ENCODE measurements at regions not wholly inside any gene's neighbourhood (a gene's known extent, or its start where the extent isn't known, plus 50 kb on each side); places are given as distances from the start of the nearest gene placed in this dataset.

DNA sequence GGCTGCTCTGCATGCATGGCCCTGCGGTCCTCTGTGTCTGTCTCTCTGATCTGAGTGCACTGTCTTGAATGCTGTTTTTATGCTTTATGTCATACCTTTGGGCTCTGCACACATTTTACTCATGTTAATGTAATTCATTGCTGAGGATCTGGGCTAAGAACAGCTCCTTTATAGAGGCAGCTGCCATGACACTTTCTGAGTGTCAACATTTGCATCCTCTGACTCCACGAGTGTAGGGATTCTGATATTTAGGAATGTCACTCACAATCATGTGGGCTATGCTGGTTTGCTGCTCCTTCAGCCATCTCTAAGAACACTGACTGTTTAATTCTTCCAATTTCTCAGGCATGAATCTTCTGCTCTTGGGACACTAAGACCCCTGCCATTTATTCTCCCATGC, 192.2 kb upstream of the CPEB2 start:
- no peak for ATAC-seq
- DNase-seq, result no peak
- in situ Hi-C loops (cut with MboI; ENCODE audit: low sequenced_read_pairs in 4 of 4), result no loop called here

DNA sequence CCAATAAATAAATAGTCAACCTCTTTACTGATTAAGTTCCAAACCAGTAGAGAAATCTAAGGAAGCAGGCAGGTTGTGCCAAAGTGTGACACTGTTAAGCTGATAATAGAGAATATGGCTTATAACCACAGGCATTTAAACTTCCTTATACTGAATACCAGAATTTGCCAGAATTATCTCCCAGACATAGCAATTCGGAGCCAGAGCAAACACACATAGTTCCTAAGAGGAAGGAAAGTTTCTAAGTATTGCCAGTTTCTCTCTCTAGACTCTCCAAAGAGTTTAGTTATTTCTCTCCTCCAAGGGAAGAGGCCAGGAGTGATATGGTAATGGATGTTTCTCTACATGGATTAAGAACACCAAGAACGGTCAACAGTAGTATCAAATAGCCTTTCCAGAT, 191.7 kb upstream of the CPEB2 start:
- no peaks in the 10 kb centered on the region for H3K9me3 ChIP-seq
- no peak for ATAC-seq
- no peaks in the 10 kb centered on the region for H3K27me3 ChIP-seq
- intact Hi-C loops (cut with DNase I; ENCODE audit: low total_unique reads), result no loop called here
- no peak for DNase-seq
- no peak overlapping the region for H3K4me3 ChIP-seq
- H3K4me1 ChIP-seq, result no peaks in the 10 kb centered on the region
- no peak overlapping the region for H3K27ac ChIP-seq
- H3K36me3 ChIP-seq, result no peaks in the 10 kb centered on the region
- in situ Hi-C loops (cut with MboI; ENCODE audit: low sequenced_read_pairs in 4 of 4), result no loop called here
- TF ChIP-seq, protein P1, sequence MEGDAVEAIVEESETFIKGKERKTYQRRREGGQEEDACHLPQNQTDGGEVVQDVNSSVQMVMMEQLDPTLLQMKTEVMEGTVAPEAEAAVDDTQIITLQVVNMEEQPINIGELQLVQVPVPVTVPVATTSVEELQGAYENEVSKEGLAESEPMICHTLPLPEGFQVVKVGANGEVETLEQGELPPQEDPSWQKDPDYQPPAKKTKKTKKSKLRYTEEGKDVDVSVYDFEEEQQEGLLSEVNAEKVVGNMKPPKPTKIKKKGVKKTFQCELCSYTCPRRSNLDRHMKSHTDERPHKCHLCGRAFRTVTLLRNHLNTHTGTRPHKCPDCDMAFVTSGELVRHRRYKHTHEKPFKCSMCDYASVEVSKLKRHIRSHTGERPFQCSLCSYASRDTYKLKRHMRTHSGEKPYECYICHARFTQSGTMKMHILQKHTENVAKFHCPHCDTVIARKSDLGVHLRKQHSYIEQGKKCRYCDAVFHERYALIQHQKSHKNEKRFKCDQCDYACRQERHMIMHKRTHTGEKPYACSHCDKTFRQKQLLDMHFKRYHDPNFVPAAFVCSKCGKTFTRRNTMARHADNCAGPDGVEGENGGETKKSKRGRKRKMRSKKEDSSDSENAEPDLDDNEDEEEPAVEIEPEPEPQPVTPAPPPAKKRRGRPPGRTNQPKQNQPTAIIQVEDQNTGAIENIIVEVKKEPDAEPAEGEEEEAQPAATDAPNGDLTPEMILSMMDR (IDR thresholded peaks at IDR 0.05 in 4 of 5, conservative IDR thresholded peaks at IDR 0.05 in 1 of 5), result no peak
- TF ChIP-seq POLR2A (IDR thresholded peaks at IDR 0.05), result no peak

More for the DNA sequence above, 192.2 kb upstream of the CPEB2 start:
- H3K9me3 ChIP-seq, result no peaks in the 10 kb centered on the region
- H3K27me3 ChIP-seq, result no peaks in the 10 kb centered on the region
- no peaks in the 10 kb centered on the region for H3K36me3 ChIP-seq
- no peak overlapping the region for H3K27ac ChIP-seq
- no peaks in the 10 kb centered on the region for H3K4me1 ChIP-seq
- TF ChIP-seq, protein P1 (IDR thresholded peaks at IDR 0.05 in 4 of 5, conservative IDR thresholded peaks at IDR 0.05 in 1 of 5), result no peak
- no peak for TF ChIP-seq POLR2A (IDR thresholded peaks at IDR 0.05)
- H3K4me3 ChIP-seq, result no peak overlapping the region
- intact Hi-C loops (cut with DNase I; ENCODE audit: low total_unique reads), result no loop called here

DNA sequence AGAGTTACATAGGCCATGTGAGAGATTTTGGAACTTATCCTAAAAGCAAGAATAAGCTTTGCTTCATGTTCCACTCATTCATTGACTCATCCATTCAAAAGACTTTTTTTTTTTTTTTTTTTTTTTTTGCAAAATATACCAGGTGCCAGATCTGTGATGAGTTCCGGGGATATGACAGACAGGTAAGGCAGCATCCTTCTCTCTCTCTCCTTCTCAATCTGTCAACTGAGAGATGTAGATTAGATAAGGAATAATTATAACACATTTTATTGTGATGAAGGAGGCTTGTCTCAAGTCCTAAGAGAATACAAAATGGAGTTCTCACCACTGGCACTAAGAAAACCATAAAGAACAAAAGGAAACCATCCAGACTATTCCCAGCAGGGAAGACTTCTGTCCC, 190.2 kb upstream of the CPEB2 start:
- no peak for ATAC-seq

DNA sequence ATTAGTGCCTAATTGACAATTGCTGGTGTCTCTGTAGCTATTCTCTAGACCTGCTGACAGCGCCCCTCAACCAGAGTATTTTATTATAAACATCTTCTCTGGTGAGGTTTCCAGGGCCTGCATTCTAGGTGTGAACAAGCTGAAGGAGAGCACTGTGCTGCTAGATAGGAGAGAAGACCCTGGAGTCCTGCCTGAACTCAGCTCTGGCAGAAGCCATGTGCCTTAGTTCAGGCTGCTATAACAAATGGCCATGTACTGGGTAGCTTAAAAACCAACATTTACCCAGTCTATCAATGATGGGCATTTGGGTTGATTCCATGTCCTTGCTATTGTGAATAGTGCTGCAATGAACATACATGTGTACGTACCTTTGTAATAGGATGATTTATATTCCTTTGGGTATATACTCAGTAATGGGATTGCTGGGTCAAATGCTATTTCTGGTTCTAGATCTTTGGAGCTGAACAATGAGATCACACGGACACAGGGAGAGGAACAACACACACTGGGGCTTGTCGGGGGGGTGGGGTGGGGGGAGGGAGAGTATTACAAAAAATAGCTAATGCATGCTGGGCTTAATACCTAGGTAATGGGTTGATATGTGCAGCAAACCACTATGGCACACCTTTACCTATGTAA, 185.5 kb upstream of the CPEB2 start:
- no peak for ATAC-seq

More for the DNA sequence above, 190.2 kb upstream of the CPEB2 start:
- Histone ChIP-seq H3K4me1 (no peaks in the 10 kb centered on the region), H3K36me3 (no peaks in the 10 kb centered on the region), H3K9me3 (no peaks in the 10 kb centered on the region), H3K27me3 (no peaks in the 10 kb centered on the region), H3K27ac (no peak overlapping the region), H3K4me3 (no peak overlapping the region)
- no peak for DNase-seq
- TF ChIP-seq, protein P1 (IDR thresholded peaks at IDR 0.05 in 4 of 5, conservative IDR thresholded peaks at IDR 0.05 in 1 of 5), result no peak
- no peak for TF ChIP-seq POLR2A (IDR thresholded peaks at IDR 0.05)
- in situ Hi-C loops (cut with MboI; ENCODE audit: low sequenced_read_pairs in 4 of 4), result no loop called here
- intact Hi-C loops (cut with DNase I; ENCODE audit: low total_unique reads), result no loop called here

More for the DNA sequence above, 185.5 kb upstream of the CPEB2 start:
- H3K9me3 ChIP-seq, result no peaks in the 10 kb centered on the region
- DNase-seq, result no peak
- no peak overlapping the region for H3K27ac ChIP-seq
- in situ Hi-C loops (cut with MboI; ENCODE audit: low sequenced_read_pairs in 4 of 4), result no loop called here
- H3K4me1 ChIP-seq, result no peaks in the 10 kb centered on the region
- H3K27me3 ChIP-seq, result no peaks in the 10 kb centered on the region
- TF ChIP-seq, protein P1 (IDR thresholded peaks at IDR 0.05 in 4 of 5, conservative IDR thresholded peaks at IDR 0.05 in 1 of 5), result no peak
- no peak for TF ChIP-seq POLR2A (IDR thresholded peaks at IDR 0.05)
- no peak overlapping the region for H3K4me3 ChIP-seq
- intact Hi-C loops (cut with DNase I; ENCODE audit: low total_unique reads), result no loop called here
- no peaks in the 10 kb centered on the region for H3K36me3 ChIP-seq

Data from gastrocnemius medialis (tissue), 4 donors.